CD4-positive, alpha-beta memory T cell (primary cell): ENCODE measurements at regions not wholly inside any gene's neighbourhood (a gene's known extent, or its start where the extent isn't known, plus 50 kb on each side); places are given as distances from the start of the nearest gene placed in this dataset.

Experiments
- CTCF ChIA-PET: fragments of 350-600 bp; sonication (Branson Sonifier 250); formaldehyde crosslinking; loops from one replicate; lab custom pipeline; 2021; ENCODE audit warnings: inconsistent platforms; ENCODE audit not compliant: partially characterized antibody; lab: Charles Lee
- POLR2A ChIA-PET: fragments of 350-600 bp; sonication (Branson Sonifier 250); formaldehyde crosslinking; loops from one replicate; lab custom pipeline; 2021; ENCODE audit not compliant: partially characterized antibody; lab: Charles Lee
- DNase-seq, 5 donors: peaks; one replicate each; pipeline versions ENCODE4 v3.0.0 to v3.0.0-alpha.2; 2020 to 2022; ENCODE audit warnings: mixed read lengths in 1 of 5
- H3K27ac ChIP-seq: one replicate; pipeline ENCODE4 v1.7.0; 2013; ENCODE audit warnings: low read depth, low read length
- H3K27me3 ChIP-seq: 2 replicates; pipeline ENCODE4 v1.7.0; 2013; ENCODE audit warnings: mild to moderate bottlenecking, low read length, moderate library complexity; ENCODE audit not compliant: insufficient read depth
- H3K36me3 ChIP-seq: 2 replicates; pipeline ENCODE4 v1.7.0; 2013; ENCODE audit warnings: mild to moderate bottlenecking, low read length, moderate library complexity; ENCODE audit not compliant: insufficient read depth
- H3K4me1 ChIP-seq: 2 replicates; pipeline ENCODE4 v1.7.0; 2013; ENCODE audit warnings: mild to moderate bottlenecking, low read length, moderate library complexity; ENCODE audit not compliant: insufficient read depth
- H3K4me3 ChIP-seq, 2 donors: one replicate each; pipeline ENCODE4 v1.7.0; 2013; ENCODE audit warnings: low read length in 2 of 2, mild to moderate bottlenecking in 1 of 2
- H3K9me3 ChIP-seq, 2 donors: one replicate each; pipeline ENCODE4 v1.7.0; 2013; ENCODE audit warnings: low read length in 2 of 2, control low read depth in 1 of 2; ENCODE audit not compliant: control insufficient read depth in 1 of 2
- H3K27ac Mint-ChIP-seq, 7 donors: one replicate each; pipeline ENCODE4 v1.8.0; 2020 to 2021; ENCODE audit warnings: mixed read lengths in 7 of 7, mild to moderate bottlenecking in 6 of 7, inconsistent platforms in 3 of 7, moderate library complexity in 3 of 7
- H3K27me3 Mint-ChIP-seq, 2 donors: one replicate each; pipeline ENCODE4 v1.8.0; 2020 to 2021; ENCODE audit warnings: mixed read lengths in 2 of 2
- H3K36me3 Mint-ChIP-seq, 2 donors: one replicate each; pipeline ENCODE4 v1.8.0; 2020 to 2021; ENCODE audit warnings: mixed read lengths in 2 of 2, inconsistent platforms in 1 of 2, mild to moderate bottlenecking in 1 of 2
- H3K4me1 Mint-ChIP-seq, 4 donors: one replicate each; pipeline ENCODE4 v1.8.0; 2020 to 2021; ENCODE audit warnings: mixed read lengths in 4 of 4, mild to moderate bottlenecking in 1 of 4
- H3K4me3 Mint-ChIP-seq, 8 donors: one replicate each; pipeline ENCODE4 v1.8.0; 2020 to 2021; ENCODE audit warnings: mixed read lengths in 8 of 8, mild to moderate bottlenecking in 7 of 8, moderate library complexity in 6 of 8, inconsistent platforms in 3 of 8
- H3K9me3 Mint-ChIP-seq, 8 donors: one replicate each; pipeline ENCODE4 v1.8.0; 2020 to 2021; ENCODE audit warnings: mixed read lengths in 8 of 8, mild to moderate bottlenecking in 5 of 8, inconsistent platforms in 3 of 8, moderate library complexity in 1 of 8
- intact Hi-C: fragments of 100-400 bp; cut with micrococcal nuclease; formaldehyde crosslinking; loops from one replicate; pipeline ENCODE4 v1.15.1; 2023

DNA sequence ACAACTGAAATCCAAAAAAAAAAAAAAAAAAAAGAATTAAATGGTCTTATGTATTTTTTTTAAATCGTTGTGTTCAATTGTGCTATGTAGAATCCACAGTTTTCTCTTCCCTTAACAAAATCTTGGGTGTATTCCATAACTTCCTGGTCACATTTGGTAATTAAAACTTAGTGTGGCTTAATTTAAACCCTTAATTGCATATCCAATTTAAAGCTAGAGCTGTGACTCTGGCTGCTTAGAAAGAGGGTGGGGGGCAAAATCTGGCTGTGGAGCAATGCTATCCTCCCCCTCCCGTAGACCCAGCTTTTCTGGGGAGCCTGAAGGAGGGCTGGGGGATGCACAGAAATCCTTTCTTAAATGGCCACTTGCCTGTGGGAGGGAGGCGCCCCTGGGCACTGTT, 695.1 kb downstream of the INHBA start:
- Mint-ChIP-seq H3K4me3 (no peak overlapping the region), H3K27ac (no peak overlapping the region), H3K36me3 (no peaks in the 10 kb centered on the region), H3K4me1 (no peaks in the 10 kb centered on the region), H3K9me3 (peaks cover 0 to 29% (median 5%) of the 10 kb centered on the region in 8 donors), H3K27me3 (no peaks in the 10 kb centered on the region)
- Histone ChIP-seq H3K27ac (no peak overlapping the region), H3K27me3 (no peaks in the 10 kb centered on the region), H3K4me3 (no peak overlapping the region), H3K36me3 (no peaks in the 10 kb centered on the region), H3K4me1 (no peaks in the 10 kb centered on the region), H3K9me3 (no peaks in the 10 kb centered on the region)
- intact Hi-C loops = no loop called here
- DNase-seq = no peak
- ChIA-PET POLR2A (no interaction called here), CTCF (no interaction called here)

DNA sequence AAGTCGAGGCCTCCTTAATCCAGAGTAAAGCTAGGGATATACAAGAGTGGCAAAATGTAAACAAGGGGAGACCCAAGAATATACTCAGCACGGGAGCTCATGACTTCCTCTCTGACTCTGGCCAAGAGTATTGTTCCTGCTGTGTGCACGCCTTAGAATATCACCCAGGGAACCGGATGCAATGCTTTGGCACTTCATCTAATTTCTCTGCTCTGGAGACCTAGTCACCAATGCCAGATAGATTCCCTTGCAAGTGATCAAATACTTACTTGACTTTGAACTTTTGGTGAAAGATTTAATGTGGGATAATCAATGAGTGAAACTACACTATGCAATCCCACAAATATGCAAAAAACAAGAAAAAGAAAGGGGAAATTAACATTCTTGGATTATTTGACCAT, 695.5 kb downstream of the INHBA start:
- Mint-ChIP-seq H3K4me1 (no peaks in the 10 kb centered on the region), H3K27me3 (no peaks in the 10 kb centered on the region), H3K36me3 (no peaks in the 10 kb centered on the region), H3K9me3 (peaks cover 0 to 29% (median 5%) of the 10 kb centered on the region in 8 donors), H3K4me3 (no peak overlapping the region), H3K27ac (no peak overlapping the region)
- Histone ChIP-seq H3K9me3 (no peaks in the 10 kb centered on the region), H3K4me1 (no peaks in the 10 kb centered on the region), H3K36me3 (no peaks in the 10 kb centered on the region), H3K27me3 (no peaks in the 10 kb centered on the region), H3K4me3 (no peak overlapping the region), H3K27ac (no peak overlapping the region)
- intact Hi-C loops = no loop called here
- ChIA-PET CTCF (no interaction called here), POLR2A (no interaction called here)
- DNase-seq = no peak

DNA sequence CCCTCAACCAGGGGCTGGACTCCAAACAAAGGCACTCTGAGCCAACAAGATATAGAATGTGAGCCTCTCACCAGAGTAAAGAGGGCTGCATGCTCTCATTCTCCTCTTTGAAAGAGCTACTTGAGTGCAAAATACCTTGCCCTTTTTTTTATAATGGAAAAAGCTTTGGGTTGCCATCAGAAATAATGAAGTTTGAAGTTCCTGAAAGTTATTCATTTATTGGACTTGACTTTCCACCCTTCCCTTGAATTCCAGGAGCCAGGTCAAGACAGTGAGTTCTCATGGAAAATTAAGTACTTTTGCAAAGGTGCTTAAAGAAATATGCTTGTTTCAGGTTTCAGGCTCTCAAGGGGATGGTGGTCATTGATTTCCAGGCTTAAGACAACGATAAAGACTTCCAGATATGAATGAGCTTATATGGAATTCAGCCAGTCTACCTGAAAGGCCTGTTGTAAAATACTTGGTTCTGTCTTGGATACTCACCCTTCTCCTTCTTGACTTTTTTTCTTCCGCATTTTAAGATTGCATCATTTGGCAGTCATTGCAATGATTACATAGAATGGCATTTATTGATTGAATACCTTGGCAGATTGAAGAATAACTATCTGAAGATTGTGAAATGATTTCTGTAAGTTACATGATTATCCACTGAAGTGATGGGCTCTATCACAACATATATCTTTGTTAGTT, 696.4 kb downstream of the INHBA start:
- no peaks in the 10 kb centered on the region for H3K4me1 ChIP-seq
- Mint-ChIP-seq H3K27ac (no peak overlapping the region), H3K27me3 (no peaks in the 10 kb centered on the region), H3K36me3 (no peaks in the 10 kb centered on the region), H3K9me3 (peaks cover 0 to 29% (median 6%) of the 10 kb centered on the region in 8 donors), H3K4me1 (no peaks in the 10 kb centered on the region), H3K4me3 (no peak overlapping the region)
- H3K27ac ChIP-seq = no peak overlapping the region
- intact Hi-C loops = no loop called here
- no peak for DNase-seq
- POLR2A ChIA-PET = no interaction called here
- H3K9me3 ChIP-seq = no peaks in the 10 kb centered on the region
- no peaks in the 10 kb centered on the region for H3K27me3 ChIP-seq
- H3K4me3 ChIP-seq = no peak overlapping the region
- no peaks in the 10 kb centered on the region for H3K36me3 ChIP-seq
- CTCF ChIA-PET = no interaction called here

DNA sequence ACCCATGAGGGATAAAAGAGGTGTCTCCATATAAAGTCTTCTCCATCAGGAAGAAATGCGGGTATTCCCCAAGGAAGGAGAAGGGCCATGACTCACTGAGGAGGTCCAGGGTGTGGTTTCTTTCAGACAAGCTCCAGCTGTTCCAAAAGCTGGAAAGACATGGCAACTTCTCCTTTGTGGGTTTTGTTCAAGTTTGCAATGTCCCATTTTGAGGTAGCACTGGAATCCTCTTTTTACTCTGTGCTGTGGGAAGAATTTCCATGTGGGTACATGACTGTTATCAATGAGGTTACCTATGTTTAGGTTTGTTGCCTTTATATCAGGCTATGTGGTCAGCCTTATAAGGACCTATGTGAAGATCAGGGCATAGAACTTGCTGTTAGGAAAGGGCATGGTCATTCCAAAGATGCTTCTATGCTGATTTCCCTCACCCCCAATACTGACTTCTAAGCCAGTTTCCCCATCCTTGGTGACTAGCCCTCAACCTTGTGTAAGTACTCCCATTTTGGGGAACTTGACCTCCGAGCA, 697.5 kb downstream of the INHBA start:
- Mint-ChIP-seq H3K27me3 (no peaks in the 10 kb centered on the region), H3K4me1 (no peaks in the 10 kb centered on the region), H3K27ac (no peak overlapping the region), H3K36me3 (no peaks in the 10 kb centered on the region), H3K9me3 (peaks cover 0 to 33% (median 10%) of the 10 kb centered on the region in 8 donors), H3K4me3 (no peak overlapping the region)
- Histone ChIP-seq H3K36me3 (no peaks in the 10 kb centered on the region), H3K27ac (no peak overlapping the region), H3K9me3 (no peaks in the 10 kb centered on the region), H3K27me3 (no peaks in the 10 kb centered on the region), H3K4me1 (no peaks in the 10 kb centered on the region), H3K4me3 (no peak overlapping the region)
- ChIA-PET CTCF (no interaction called here), POLR2A (no interaction called here)
- intact Hi-C loops = no loop called here
- DNase-seq = no peak

DNA sequence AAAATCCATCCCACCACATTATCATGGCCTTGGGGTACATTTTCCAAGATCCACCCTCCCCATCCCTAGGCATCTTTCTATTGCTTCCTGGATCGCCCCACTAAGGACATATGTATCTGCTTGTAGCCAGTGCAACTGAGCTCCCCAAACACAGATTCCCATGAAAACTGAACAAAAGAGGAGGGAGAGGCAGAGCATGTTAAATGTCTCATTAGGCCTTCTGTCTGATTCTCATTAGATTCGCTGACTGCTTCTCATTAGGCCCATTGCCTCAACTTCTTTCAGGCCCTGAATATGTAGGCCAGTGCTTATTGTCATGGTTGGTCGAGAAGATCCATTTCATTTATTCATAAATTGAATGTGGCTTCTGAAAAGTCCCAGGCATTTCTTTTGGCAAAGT, 698.9 kb downstream of the INHBA start:
- H3K9me3 Mint-ChIP-seq = peaks cover 0 to 24% (median 8%) of the 10 kb centered on the region in 8 donors
- H3K27me3 ChIP-seq = no peaks in the 10 kb centered on the region
- H3K27me3 Mint-ChIP-seq = no peaks in the 10 kb centered on the region
- CTCF ChIA-PET = no interaction called here
- no peaks in the 10 kb centered on the region for H3K4me1 Mint-ChIP-seq
- no peak for DNase-seq
- no peaks in the 10 kb centered on the region for H3K36me3 ChIP-seq
- no peak overlapping the region for H3K4me3 ChIP-seq
- no peak overlapping the region for H3K27ac Mint-ChIP-seq
- no peaks in the 10 kb centered on the region for H3K36me3 Mint-ChIP-seq
- no peak overlapping the region for H3K27ac ChIP-seq
- POLR2A ChIA-PET = no interaction called here
- no peak overlapping the region for H3K4me3 Mint-ChIP-seq
- no peaks in the 10 kb centered on the region for H3K9me3 ChIP-seq
- H3K4me1 ChIP-seq = no peaks in the 10 kb centered on the region
- intact Hi-C loops = no loop called here

DNA sequence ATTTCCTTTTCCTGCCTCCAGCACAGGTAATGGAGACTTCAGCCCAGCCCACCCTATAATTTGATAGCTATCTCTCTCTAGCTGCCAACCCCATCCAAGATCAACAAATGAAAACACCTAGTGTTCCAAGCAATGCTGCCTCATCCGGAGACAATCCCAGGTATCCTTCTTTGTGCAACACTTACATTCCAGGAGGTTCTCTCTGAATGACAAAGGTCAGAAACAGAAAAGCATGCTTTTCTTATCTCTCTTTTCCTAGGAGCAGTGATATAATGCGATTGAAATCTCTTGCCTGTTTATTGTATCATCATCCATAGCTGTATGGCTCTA, 699.3 kb downstream of the INHBA start:
- no peaks in the 10 kb centered on the region for H3K4me1 ChIP-seq
- CTCF ChIA-PET = no interaction called here
- no peak overlapping the region for H3K27ac ChIP-seq
- Mint-ChIP-seq H3K27me3 (no peaks in the 10 kb centered on the region), H3K27ac (no peak overlapping the region), H3K9me3 (peaks cover 2 to 22% (median 8%) of the 10 kb centered on the region in 8 donors), H3K4me3 (no peak overlapping the region), H3K36me3 (no peaks in the 10 kb centered on the region), H3K4me1 (no peaks in the 10 kb centered on the region)
- DNase-seq = no peak
- no peaks in the 10 kb centered on the region for H3K9me3 ChIP-seq
- H3K4me3 ChIP-seq = no peak overlapping the region
- intact Hi-C loops = no loop called here
- H3K27me3 ChIP-seq = no peaks in the 10 kb centered on the region
- POLR2A ChIA-PET = no interaction called here
- H3K36me3 ChIP-seq = no peaks in the 10 kb centered on the region

DNA sequence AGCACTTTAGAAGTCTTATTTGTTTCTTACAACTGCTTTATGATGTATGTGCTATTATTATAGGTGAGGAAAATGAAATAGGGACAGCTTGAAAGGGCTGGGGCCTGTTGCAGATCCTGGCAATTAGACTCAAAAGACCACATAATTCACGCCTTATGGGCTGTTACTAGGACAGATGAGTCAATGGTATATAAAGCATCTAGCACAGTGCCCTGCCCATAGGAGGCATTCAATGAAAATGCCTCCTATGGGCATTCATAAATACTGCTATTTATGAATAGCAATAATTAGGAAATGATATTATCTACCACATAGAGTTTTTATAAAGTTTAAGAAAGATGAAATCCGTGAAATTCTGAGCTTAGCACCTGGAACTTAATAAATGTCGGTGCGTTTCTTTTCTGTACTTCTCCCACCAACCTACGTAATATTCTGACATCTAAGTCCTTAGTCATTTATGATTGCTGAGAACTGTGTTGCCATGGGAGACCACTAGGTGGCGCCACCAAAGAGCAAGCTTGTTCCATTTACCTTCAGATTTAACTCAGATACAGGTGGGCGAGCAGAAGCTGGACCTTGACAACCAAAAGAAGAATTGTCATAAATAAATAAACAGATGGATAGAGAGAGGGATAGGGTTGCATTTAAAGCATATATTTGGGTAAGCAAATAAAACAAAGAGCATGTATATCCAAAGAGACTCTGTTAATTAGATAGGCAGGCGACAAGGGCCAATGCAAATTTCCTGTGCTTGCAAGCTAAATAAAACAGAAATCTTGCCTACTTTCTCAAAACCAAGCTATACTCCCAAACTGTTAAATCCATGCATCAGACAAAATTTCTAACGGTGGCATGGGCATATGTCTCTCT, 699.9 kb downstream of the INHBA start:
- H3K27me3 Mint-ChIP-seq = no peaks in the 10 kb centered on the region
- no peak overlapping the region for H3K4me3 ChIP-seq
- no peak overlapping the region for H3K27ac Mint-ChIP-seq
- CTCF ChIA-PET = no interaction called here
- H3K9me3 Mint-ChIP-seq = peaks cover 2 to 20% (median 8%) of the 10 kb centered on the region in 8 donors
- no peaks in the 10 kb centered on the region for H3K4me1 ChIP-seq
- H3K4me1 Mint-ChIP-seq = no peaks in the 10 kb centered on the region
- H3K9me3 ChIP-seq = no peaks in the 10 kb centered on the region
- DNase-seq = no peak
- intact Hi-C loops = no loop called here
- no peak overlapping the region for H3K4me3 Mint-ChIP-seq
- POLR2A ChIA-PET = no interaction called here
- no peaks in the 10 kb centered on the region for H3K36me3 Mint-ChIP-seq
- H3K27me3 ChIP-seq = no peaks in the 10 kb centered on the region
- H3K36me3 ChIP-seq = no peaks in the 10 kb centered on the region
- no peak overlapping the region for H3K27ac ChIP-seq
